HG02798 (cell line): ENCODE measurements at regions not wholly inside any gene's neighbourhood (a gene's known extent, or its start where the extent isn't known, plus 50 kb on each side); places are given as distances from the start of the nearest gene placed in this dataset.
A peak's percentile ranks its signal among the peaks of the same experiment; 100 is the strongest.
"Not testable (repeated sequence)": the region's sequence is repeated elsewhere in the genome, so short reads cannot be mapped to it uniquely, and the experiment has no call there.

Experiments used
- ATAC-seq: cut with Tn5 transposase; IDR thresholded peaks from one replicate; pipeline ENCODE4 v1.9.1; 2021; ENCODE audit warnings: mild to moderate bottlenecking; ENCODE audit not compliant: unreplicated experiment, poor library complexity

DNA sequence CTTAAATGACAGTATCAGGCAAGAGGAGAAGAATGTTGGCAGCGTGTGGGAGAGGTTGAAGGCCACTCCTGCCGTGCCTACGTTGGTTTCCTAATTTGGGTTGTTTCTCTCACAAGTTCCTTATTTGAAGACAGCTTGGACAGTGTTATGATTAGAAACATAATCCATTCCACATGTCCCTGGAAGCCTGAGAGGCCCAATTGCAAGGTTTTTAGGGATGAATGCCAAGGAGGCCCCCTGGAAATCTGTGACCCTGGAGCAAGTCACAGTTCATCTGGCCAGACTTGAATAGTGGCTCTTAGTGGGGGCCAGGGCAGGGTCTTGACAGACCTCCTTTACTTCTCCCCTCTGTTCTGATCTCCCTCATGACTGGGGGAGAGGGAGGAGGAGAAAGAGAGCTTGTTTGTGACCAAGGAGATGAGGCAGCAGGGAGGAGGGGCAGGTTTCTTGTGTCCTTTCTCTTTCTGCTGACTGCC lies 584.4 kb upstream of the TBL1XR1 start:
- no peak for ATAC-seq

DNA sequence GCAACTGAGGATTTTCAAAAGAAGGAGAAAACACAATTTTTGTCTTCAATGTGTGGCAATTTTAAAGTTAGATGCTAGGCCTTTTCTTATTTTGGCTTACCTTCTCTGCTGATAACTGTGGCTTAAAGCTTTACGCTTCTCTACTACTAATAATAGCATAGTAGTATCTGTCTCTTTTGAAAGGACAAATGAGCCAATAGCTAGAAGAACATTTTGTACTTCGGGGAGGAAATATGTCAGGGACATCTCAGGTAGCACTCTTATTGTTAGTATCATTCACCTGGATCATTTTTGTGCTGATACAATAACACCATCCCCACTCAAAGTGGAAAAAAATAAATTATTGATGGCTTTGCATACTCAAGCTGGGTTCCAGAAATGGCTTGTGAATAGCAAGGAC lies 586.1 kb upstream of the TBL1XR1 start:
- ATAC-seq, result no peak

DNA sequence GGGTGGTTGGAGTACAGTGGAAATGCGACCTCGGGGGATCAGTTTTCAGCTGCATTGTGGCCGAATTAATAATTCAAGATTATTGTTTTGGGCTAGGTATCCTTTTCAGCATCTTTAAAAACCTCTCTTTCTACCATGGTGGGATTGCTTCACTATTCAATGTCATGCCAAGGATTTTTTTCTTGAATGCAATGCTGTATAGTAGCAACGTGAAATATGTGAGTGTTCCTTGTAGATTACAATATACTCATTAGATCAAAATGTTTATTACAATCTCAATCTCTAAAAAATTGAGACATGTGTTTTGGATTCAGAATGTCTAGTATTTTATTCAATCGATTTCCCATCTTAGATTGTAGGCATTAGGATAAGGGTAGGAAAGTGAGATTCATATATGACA lies 586.5 kb upstream of the TBL1XR1 start:
- no peak for ATAC-seq

DNA sequence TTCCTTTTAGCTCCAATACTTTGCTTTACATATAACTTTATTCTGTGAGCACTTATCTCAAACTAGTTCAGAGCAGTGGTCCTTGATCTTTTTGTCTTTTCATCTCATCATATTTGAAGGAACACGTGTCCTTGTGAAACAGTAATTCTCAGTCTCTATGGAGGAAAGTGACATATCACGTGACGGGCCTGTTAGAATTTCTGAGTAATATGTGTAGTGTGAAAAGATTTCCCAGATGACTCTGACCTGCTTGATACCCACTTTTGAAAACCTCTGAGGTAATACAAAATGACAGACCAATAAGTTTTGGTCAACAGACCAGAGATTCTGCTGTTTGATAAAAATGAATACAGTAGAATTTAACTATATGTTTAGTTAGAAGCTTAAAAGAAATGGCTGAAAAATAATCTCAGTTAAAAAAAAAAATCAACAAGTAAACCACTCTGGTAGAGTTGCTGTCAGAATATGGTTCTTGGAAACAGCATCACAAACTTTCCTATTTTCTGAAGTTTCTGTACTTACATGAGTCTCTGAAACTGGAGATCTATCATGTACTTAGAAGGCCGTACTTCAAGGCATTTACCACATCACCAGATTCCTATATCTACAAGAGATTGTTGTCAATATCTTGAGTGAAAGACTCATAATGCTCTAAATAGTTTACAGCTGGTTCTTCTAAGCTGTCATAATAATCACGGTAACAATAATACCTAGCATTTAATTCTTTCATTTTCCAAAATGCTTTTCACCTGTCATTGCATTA lies 590.2 kb upstream of the TBL1XR1 start:
- peak; percentile 72 for ATAC-seq

DNA sequence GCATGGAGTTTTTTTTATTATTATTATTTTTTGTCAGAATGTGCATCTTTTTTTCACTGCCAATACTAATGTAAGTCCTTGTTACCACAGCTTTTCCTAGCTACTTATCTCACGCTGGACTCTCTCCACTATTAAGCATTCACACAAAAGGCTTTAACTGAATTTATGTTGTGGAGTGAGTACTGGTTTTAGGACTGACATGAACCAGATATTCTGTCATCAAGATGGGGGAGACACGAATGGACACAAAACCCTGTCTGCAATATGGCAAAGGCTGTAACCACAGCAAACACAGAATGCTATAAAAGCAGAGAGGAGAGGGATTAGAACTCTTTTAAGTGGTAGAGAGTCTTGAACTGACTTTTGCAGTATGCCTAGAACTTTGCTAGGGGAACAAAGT lies 592.2 kb upstream of the TBL1XR1 start:
- no peak for ATAC-seq

DNA sequence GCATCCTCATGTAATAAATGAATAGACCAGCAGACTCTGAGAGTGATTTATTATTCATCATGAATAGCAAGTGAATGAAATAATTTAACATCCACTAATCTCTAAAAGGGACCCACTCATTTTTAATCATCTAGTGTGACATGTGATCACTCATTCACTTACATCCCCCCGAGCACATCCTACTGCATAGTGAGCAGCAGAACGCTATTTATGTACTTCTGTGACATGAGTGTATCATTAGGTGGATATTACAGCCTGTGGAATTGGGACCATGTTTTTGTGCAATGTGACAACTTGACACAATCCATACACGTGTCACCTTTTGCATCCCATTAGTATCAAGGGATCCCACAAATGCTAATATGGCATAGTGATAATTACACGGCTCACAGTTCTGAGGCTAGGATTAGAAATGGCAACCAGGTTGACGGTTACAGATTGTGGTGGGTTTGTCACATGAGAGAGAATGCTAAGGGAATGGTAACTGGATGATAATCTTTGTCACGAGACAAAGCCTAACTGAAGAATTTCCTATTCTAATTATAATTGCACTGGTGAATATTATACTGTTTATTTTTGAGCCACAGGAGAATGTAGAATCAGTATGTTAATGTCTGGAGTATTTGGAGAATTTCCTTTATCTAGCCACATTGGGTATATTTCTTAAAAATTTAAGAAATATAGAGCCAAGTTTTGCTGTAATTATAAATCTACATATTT lies 595.2 kb upstream of the TBL1XR1 start:
- no peak for ATAC-seq

DNA sequence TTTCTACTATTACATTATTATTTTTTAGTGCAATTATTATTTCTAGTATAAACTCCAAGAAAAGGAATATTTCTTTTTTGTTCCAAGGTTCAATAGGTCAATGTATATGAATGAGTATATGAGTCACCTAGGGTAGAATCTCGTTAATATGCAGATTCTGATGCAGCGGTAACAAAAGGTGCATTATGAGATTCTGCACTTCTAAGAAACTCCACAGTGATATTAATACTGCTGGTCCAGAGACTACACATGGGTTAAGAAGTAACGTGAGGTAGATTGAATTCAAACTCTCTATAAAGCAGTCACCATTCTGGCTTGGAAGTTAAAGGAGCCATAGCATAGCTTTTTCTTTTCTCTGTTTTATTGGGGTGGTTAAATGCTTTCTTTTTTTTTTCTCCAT lies 596.2 kb upstream of the TBL1XR1 start:
- ATAC-seq, result no peak

DNA sequence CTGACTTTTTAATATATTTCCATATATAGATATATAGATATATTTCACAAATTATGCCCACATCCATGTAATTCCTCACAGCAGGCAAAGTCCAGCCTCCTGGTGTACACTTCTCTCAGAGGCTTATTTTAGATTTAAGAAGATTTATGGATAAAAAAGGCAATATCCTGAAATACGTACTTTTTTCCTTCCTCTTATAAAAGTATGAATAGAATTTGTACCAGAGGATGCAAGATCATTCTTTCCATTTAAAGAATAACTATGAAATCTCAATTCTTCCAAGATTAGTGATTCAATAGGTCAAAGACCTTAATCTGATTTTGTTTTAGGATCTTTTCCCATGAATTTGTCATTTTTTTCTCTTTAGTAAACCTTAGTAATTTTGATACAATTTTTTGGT lies 597.9 kb upstream of the TBL1XR1 start:
- ATAC-seq, result no peak

DNA sequence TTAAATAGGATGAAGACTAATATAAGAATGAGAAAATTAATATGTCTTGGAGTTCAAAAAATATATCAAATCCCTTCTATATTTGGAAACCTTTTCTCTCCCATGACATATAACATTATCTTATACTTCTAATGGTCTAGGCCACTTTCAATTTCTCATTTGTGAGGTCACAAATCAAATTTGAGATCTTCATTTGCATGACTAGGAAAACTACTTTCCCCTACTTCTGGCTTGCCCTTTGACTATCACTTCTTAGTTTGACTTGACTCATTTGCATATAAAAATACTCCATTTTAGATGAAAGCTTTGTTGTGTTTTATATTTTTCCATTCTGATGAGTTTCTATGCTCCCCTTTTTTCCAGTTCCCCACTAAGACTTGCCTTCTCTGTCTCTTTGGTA lies 598.6 kb upstream of the TBL1XR1 start:
- ATAC-seq, result no peak

DNA sequence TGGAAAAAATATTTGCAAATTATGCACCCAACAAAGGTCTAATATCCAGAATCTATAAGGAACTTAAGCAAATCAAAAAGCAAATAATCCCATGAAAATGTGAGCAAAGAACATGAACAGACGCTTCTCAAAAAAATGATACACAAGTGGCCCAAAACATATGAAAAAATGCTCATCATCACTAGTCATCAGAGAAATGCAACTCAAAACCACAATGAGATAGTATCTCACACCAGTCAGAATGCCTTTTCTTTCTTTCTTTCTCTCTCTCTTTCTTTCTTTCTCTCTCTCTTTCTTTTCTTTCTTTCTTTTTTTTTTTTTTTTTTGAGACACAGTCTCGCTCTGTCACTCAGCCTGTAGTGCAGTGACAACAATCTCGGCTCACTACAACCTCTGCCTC lies 602.9 kb upstream of the TBL1XR1 start:
- not testable (repeated sequence) for ATAC-seq

DNA sequence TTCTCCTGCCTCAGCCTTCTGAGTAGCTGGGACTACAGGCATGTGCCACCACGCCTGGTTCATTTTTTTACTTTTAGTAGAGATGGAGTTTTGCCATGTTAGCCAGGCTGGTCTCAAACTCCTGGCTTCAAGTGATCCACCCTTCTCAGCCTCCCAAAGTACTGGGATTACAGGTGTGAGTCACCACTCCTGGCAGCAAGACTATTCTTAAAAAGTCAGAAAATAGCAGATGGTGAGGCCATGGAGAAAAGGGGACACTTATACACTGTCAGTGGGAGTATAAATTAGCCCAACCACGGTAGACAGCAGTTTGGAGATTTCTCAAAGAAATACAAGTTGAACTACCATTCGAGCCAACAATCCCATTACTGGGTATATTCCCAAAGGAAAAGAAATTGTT lies 603.3 kb upstream of the TBL1XR1 start:
- no peak for ATAC-seq

DNA sequence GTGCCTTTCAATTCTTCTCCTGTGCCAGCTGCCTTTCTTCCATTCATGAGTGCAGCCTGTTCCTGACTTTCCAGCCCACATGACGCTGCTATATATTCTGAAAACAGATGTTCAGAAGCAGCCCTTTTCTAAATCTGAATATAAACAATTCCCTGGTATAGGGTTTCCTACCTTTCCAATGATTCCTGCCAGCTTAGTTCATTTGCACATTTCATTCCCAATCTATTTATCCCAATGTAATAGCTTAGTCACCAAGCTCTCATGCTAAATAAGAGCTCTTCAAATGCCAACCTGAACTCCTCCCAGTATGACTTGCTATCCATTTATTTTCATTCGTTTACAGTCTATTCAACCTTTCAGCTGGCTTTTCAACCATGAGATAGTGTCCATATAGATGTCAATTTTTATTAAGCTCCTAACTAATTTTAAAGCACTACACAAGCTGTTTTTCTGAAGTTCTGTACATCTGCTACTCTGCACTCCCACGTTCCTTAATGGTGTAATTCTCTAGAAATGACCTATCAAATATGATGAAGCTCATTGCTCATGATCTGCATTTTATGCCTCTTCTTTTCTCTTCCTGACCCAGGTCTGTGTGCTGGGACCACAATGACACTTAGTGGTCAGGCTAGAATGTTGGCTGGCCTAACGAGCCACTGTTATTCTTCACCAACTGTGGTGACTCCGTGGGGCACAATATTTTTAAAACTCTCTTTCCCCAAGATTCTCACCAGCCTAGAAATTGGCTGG lies 605.0 kb upstream of the TBL1XR1 start:
- no peak for ATAC-seq

DNA sequence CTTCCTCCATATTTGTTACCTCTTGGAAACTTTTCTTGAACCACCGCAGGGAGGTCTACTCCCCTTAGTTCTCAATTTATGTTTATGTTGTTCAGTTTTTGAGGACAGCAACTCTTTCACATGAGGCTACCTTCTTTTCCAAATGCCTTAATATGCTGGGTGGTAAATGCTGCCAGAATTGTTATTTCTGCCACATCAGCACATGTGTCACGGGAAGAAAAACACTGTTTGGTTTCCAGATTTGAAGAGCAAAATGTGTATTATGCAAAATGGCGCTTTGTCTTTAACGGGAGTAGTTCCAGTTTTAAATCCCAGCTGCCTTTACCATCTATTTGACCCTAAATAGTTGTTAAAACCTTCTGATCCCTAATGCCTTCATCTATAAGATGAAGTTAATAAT lies 606.2 kb upstream of the TBL1XR1 start:
- no peak for ATAC-seq

DNA sequence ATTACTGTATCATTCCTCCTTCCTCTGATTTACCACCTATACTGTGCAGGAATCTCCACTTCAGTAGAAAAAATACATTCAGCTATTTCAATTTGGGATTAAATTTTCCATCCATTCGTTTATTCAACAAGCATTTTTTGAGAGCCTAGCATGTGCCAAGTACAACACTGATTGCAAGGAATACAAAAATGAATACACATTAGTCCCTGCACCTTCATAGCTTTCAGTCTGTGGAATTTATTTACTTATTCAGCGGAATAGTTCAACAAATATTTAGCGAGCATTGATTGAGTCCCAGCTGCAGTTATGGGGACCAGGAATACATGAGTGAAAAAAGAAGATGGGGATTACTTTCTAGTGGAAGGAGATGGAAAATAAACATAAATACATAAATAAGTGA lies 606.8 kb upstream of the TBL1XR1 start:
- no peak for ATAC-seq

DNA sequence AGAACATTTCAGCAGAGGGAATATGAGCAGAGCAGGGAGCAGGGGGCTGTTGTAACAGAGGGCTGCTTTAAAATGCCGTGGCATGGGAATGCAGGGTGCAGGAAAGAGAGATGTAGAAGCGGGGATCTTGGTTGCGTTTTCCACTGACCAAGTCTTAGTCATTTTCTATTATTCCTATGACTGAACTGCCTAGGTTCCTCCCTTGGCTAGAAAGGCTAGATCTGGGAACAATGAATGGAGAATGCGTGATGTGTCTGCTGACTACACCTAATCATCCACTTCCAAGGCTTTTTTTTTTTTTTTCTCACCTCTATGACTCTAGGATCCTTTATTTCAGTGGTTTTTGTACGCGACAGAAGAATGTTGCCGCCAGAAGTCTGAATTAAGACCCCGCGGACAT lies 607.4 kb upstream of the TBL1XR1 start:
- ATAC-seq, result no peak

DNA sequence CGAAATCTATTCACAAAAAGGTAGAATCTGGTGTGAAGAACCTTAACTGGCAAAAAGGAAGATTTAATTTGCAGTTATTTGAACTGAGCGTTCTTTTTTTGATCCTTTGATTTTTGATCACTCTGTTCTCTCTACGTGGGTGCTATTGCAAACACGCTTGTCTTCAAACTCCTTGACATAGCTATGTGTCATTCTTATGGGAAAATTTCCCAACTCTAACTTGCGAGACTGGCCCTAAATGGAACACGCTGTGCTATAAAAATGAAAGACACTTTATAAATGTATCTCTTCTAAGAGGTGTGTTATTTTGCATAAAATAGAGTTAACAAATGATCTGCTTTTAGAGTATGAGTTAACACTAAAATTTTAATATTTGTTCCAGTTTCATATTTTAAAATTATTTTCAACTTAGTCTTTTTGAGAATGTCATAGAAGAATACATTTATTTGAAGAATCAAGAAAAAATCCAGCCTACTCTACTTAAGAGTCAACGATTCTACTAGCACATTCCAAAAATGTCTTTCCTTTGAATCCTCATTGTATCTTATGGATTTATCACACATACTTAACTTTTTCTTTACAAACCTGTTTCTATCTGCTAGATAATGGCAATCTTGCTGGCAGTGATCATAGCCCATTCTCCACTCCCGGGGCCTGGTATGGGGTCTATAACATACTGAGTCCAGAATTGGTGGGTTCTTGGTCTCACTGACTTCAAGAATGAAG lies 610.0 kb upstream of the TBL1XR1 start:
- ATAC-seq, result no peak

DNA sequence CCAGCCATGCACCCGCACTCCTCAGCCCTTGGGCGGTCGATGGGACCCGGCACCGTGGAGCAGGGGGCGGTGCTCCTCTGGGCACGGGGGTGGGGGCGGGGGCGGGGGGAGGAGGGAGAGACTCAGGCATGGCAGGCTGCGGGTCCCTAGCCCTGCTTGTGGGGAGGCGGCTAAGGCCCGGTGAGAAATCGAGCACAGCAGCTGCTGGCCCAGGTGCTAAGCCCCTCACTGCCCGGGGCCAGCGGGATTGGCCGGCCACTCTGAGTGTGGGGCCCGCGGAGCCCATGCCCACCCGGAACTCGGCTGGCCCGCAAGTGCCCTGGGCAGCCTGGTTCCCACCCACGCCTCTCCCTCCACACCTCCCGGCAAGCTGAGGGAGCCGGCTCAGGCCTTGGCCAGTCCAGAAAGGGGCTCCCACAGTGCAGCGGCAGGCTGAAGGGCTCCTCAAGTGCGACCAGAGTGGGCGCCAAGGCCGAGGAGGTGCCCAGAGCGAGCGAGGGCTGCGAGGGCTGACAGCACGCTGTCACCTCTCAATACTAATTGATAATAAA lies 611.7 kb upstream of the TBL1XR1 start:
- ATAC-seq, result not testable (repeated sequence)

DNA sequence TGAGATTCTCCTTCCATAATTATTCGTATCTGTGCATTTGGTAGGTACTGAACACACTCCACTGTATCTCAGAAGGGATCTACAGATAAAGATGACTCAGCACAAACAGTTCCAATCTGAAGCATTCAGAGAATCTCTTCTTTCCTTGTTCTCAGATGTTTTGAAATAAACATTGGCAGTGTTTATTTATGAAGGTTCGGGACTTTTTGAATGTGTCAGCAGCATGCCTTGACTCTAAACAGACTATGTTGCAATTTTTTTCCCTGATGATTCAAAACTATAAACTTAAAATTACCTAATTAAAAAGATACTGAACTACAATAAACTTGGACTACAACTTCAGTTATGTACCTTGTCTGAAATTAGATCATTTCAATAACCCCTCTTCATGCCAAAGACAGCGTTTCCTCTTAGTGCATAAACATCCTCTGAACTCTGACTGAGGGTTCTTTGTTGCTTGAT lies 612.9 kb upstream of the TBL1XR1 start:
- ATAC-seq, result no peak

DNA sequence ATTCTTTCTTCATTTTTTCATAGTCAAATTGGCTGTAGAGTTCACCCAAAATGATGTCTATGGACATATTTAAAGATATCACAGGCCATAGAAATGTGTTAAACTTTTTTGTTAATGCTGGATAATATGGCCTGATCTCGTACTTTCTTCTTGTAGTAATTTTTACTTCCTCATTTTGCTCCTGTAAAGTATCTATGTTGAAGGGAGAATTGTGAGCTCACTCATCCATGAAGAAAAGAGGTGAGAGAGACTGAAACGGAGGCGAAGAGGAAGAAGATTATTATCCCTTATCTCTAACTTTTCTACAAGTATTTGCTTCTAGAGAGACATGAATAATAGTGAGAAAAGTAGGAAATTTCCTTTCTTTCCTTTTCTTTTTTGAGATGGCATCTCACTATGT lies 613.8 kb upstream of the TBL1XR1 start:
- no peak for ATAC-seq

DNA sequence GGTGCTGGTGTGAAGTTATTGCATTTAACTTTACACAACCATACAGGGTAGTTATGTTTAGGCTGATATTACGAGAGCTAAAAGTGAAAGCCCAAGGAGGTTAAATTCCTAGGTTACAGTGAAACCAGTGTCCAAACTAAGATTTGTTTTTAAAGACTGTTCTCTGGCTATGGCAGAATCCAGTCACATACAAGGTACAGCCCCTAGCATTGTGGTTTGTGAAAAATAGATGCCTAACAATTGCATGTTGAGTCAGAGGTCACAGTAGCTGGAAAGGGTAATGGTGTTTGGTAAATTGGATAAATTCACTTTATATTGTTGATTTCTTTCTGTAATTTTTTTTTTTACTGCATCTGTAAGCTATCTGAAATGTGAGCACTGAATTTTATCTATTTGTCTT lies 614.6 kb upstream of the TBL1XR1 start:
- ATAC-seq, result no peak
